B cell (primary cell): ENCODE measurements at regions not wholly inside any gene's neighbourhood (a gene's known extent, or its start where the extent isn't known, plus 50 kb on each side); places are given as distances from the start of the nearest gene placed in this dataset.

Source experiments
- ATAC-seq: fragments of 200-7000 bp; cut with Tn5 transposase; one replicate; pipeline ENCODE4 v1.10.0; 2021; ENCODE audit warnings: low read depth, mild to moderate bottlenecking, moderate number of reproducible peaks, moderate library complexity
- CTCF ChIA-PET: fragments of 350-600 bp; sonication (Branson Sonifier 250); formaldehyde crosslinking; loops from one replicate; lab custom pipeline; 2021; ENCODE audit warnings: antibody characterized with exemption, inconsistent platforms; lab: Charles Lee
- POLR2A ChIA-PET: fragments of 350-600 bp; sonication (Branson Sonifier 250); formaldehyde crosslinking; loops from one replicate; lab custom pipeline; 2021; ENCODE audit warnings: antibody characterized with exemption; lab: Charles Lee
- DNase-seq: peaks from one replicate; pipeline ENCODE4 v3.0.0; 2013
- H2AFZ ChIP-seq: 2 replicates; pipeline ENCODE4 v1.6.1; 2012; ENCODE audit warnings: mild to moderate bottlenecking, low read depth, low read length; ENCODE audit not compliant: insufficient read depth, poor library complexity, severe bottlenecking
- H3K27ac ChIP-seq, 2 donors: 1 replicate in 1 of 2; 2 replicates in 1 of 2; pipeline ENCODE4 v1.5.1; 2012 to 2013; ENCODE audit warnings: low read length in 2 of 2, mild to moderate bottlenecking in 2 of 2, moderate library complexity in 1 of 2
- H3K27me3 ChIP-seq, 4 experiments: fragments of 200-600 bp in 1 of 4; sonication (generic) in 1 of 4; replicated peaks in 1 of 4; 1 replicate in 2 of 4; 2 replicates in 2 of 4; pipeline versions ENCODE4 v1.6.1 to v1.7.0; 2013 to 2016; ENCODE audit warnings: low read length in 3 of 4, mild to moderate bottlenecking in 2 of 4, mixed read lengths in 1 of 4, moderate library complexity in 1 of 4; ENCODE audit not compliant: insufficient read depth in 4 of 4, control insufficient read depth in 3 of 4; ENCODE audit errors: control extremely low read depth in 1 of 4
- H3K36me3 ChIP-seq, 2 experiments: replicated peaks in 1 of 2; 1 replicate in 1 of 2; 2 replicates in 1 of 2; pipeline versions ENCODE4 v1.6.1 to v1.7.1; 2013; ENCODE audit warnings: low read length in 1 of 2; ENCODE audit not compliant: insufficient read depth in 2 of 2, control insufficient read depth in 1 of 2; ENCODE audit errors: control extremely low read depth in 1 of 2, extremely low read depth in 1 of 2
- H3K4me1 ChIP-seq, 2 donors: fragments of 200-600 bp in 1 of 2; sonication (generic) in 1 of 2; 1 replicate in 1 of 2; 2 replicates in 1 of 2; pipeline versions ENCODE4 v1.5.1 to v1.6.1; 2013 to 2017; ENCODE audit warnings: low read length in 2 of 2; ENCODE audit not compliant: control insufficient read depth in 2 of 2, insufficient read depth in 2 of 2
- H3K4me2 ChIP-seq: replicated peaks from 2 replicates; pipeline ENCODE3; 2012; ENCODE audit warnings: mild to moderate bottlenecking, low read depth, low read length; ENCODE audit not compliant: poor library complexity, severe bottlenecking
- H3K4me3 ChIP-seq, 5 experiments: fragments of 200-600 bp in 1 of 5; sonication (generic) in 1 of 5; 1 replicate in 3 of 5; 2 replicates in 2 of 5; pipeline versions ENCODE4 v1.5.1 to v1.7.0; 2011 to 2016; ENCODE audit warnings: low read length in 4 of 5, mild to moderate bottlenecking in 4 of 5, low read depth in 2 of 5, control low read depth in 1 of 5, moderate library complexity in 1 of 5; ENCODE audit not compliant: insufficient read depth in 1 of 5; ENCODE audit errors: control extremely low read depth in 1 of 5, extremely low read depth in 1 of 5
- H3K79me2 ChIP-seq: fragments of 200-600 bp; sonication (generic); one replicate; pipeline ENCODE4 v1.6.0; 2016; ENCODE audit warnings: low read length; ENCODE audit not compliant: control insufficient read depth, insufficient read depth
- H3K9ac ChIP-seq: fragments of 200-600 bp; sonication (generic); 2 replicates; pipeline ENCODE4 v1.6.1; 2017; ENCODE audit warnings: mild to moderate bottlenecking, low read length, moderate library complexity
- H3K9me3 ChIP-seq, 3 donors: one replicate each; pipeline versions ENCODE4 v1.6.1 to v1.7.1; 2013; ENCODE audit warnings: low read length in 2 of 3; ENCODE audit not compliant: control insufficient read depth in 2 of 3, insufficient read depth in 1 of 3; ENCODE audit errors: control extremely low read depth in 1 of 3
- H4K20me1 ChIP-seq: 2 replicates; pipeline ENCODE4 v1.6.0; 2012; ENCODE audit warnings: mild to moderate bottlenecking, low read length; ENCODE audit not compliant: insufficient read depth, control insufficient read depth, poor library complexity, severe bottlenecking
- H3K27ac Mint-ChIP-seq: one replicate; pipeline ENCODE4 v1.8.0; 2021; ENCODE audit warnings: mixed read lengths
- H3K27me3 Mint-ChIP-seq: one replicate; pipeline ENCODE4 v1.8.0; 2021; ENCODE audit warnings: mixed read lengths
- H3K4me1 Mint-ChIP-seq: one replicate; pipeline ENCODE4 v1.8.0; 2021; ENCODE audit warnings: mixed read lengths
- H3K4me3 Mint-ChIP-seq: one replicate; pipeline ENCODE4 v1.8.0; 2021; ENCODE audit warnings: mixed read lengths
- H3K9me3 Mint-ChIP-seq: one replicate; pipeline ENCODE4 v1.8.0; 2022; ENCODE audit warnings: mixed read lengths; ENCODE audit not compliant: insufficient read depth
- EZH2 ChIP-seq: IDR thresholded peaks from 2 replicates; pipeline ENCODE4 v1.6.1; 2012; ENCODE audit warnings: borderline replicate concordance, low read depth, mild to moderate bottlenecking, moderate library complexity, low read length; ENCODE audit not compliant: insufficient read depth, poor library complexity, severe bottlenecking
- WGBS: methylation state at CpG from one replicate; pipeline ENCODE4 v1.1.5; 2013; ENCODE audit warnings: missing lambda C conversion rate; ENCODE audit not compliant: insufficient coverage; 5-methylcytosine and 5-hydroxymethylcytosine counted together
- intact Hi-C: fragments of 100-400 bp; cut with micrococcal nuclease; formaldehyde crosslinking; loops from one replicate; pipeline ENCODE4 v1.10.0; 2022
- TF ChIP-seq, protein P1 (sequence below): fragments of 200-600 bp; IDR thresholded peaks from one replicate; pipeline ENCODE4 v1.8.0; 2022; ENCODE audit warnings: antibody characterized with exemption, mild to moderate bottlenecking

DNA sequence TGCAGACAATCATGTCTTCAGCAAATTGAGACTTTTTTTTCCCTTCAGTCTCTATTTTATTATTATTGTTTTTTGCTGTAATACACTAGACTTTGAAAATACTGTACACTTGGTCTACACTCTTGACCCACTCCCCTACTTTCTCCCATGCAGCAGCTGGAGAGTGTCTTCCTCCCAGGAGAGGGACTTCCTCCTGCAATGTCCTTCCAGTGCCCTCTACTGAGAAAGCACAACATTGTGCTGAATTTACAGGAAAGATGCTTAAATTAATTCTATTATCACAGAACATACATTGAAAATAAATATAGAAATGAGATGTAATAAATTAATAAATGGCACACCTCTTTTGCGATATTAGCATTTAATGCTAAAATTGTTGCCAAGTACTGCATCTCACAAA lies 411.3 kb downstream of the CCSER2 start:
- intact Hi-C loops = no loop called here
- TF ChIP-seq, protein P1, sequence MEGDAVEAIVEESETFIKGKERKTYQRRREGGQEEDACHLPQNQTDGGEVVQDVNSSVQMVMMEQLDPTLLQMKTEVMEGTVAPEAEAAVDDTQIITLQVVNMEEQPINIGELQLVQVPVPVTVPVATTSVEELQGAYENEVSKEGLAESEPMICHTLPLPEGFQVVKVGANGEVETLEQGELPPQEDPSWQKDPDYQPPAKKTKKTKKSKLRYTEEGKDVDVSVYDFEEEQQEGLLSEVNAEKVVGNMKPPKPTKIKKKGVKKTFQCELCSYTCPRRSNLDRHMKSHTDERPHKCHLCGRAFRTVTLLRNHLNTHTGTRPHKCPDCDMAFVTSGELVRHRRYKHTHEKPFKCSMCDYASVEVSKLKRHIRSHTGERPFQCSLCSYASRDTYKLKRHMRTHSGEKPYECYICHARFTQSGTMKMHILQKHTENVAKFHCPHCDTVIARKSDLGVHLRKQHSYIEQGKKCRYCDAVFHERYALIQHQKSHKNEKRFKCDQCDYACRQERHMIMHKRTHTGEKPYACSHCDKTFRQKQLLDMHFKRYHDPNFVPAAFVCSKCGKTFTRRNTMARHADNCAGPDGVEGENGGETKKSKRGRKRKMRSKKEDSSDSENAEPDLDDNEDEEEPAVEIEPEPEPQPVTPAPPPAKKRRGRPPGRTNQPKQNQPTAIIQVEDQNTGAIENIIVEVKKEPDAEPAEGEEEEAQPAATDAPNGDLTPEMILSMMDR = no peak
- no peak for TF ChIP-seq EZH2
- H3K4me1 Mint-ChIP-seq = no peaks in the 10 kb centered on the region
- no peak overlapping the region for H3K4me2 ChIP-seq
- no peaks in the 10 kb centered on the region for H3K36me3 ChIP-seq
- H3K27ac ChIP-seq = no peak overlapping the region
- H2AFZ ChIP-seq = no peak overlapping the region
- H4K20me1 ChIP-seq = no peaks in the 10 kb centered on the region
- POLR2A ChIA-PET = no interaction called here
- no peaks in the 10 kb centered on the region for H3K27me3 Mint-ChIP-seq
- WGBS = no CpG with 5 or more reads among the region's 1 CpG
- H3K9me3 ChIP-seq = no peaks in the 10 kb centered on the region
- ATAC-seq (no peak), DNase-seq (no peak)
- H3K9ac ChIP-seq = no peak overlapping the region
- H3K4me3 ChIP-seq = no peak overlapping the region
- no peak overlapping the region for H3K4me3 Mint-ChIP-seq
- H3K27me3 ChIP-seq = no peaks in the 10 kb centered on the region
- CTCF ChIA-PET = no interaction called here
- H3K9me3 Mint-ChIP-seq = no peaks in the 10 kb centered on the region
- H3K4me1 ChIP-seq = no peaks in the 10 kb centered on the region
- no peak overlapping the region for H3K27ac Mint-ChIP-seq
- H3K79me2 ChIP-seq = no peaks in the 10 kb centered on the region

DNA sequence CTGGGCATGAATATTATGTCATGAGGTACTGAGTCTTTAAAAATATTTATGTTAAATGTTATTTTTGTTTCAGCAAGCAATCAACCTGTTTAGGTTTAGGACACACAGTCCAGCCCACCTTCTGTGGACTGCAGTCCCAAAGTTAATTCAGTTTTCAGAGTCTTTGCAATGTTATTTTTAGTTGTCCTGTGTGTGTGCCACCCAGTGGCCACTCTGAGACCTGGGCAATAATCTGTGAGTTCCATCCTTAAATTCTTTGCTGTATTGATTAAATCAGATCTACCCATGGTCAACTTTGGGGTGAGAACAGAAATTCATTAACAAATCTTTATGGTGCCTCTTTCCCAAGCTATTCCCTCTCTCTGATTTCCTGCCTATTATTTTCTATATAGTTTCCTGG lies 415.1 kb downstream of the CCSER2 start:
- ATAC-seq = no peak
- H3K4me3 Mint-ChIP-seq = no peak overlapping the region

More for the DNA sequence above, 415.1 kb downstream of the CCSER2 start:
- H3K4me3 ChIP-seq = no peak overlapping the region
- no peak overlapping the region for H2AFZ ChIP-seq
- no peak for TF ChIP-seq EZH2
- TF ChIP-seq, protein P1 = no peak
- no peak for DNase-seq
- no peaks in the 10 kb centered on the region for H3K9me3 Mint-ChIP-seq
- no peak overlapping the region for H3K27ac ChIP-seq
- H3K4me1 Mint-ChIP-seq = no peaks in the 10 kb centered on the region
- no peaks in the 10 kb centered on the region for H3K27me3 ChIP-seq
- no peak overlapping the region for H3K4me2 ChIP-seq
- no peaks in the 10 kb centered on the region for H3K36me3 ChIP-seq
- POLR2A ChIA-PET = no interaction called here
- intact Hi-C loops = no loop called here
- no peaks in the 10 kb centered on the region for H3K4me1 ChIP-seq
- H3K79me2 ChIP-seq = no peaks in the 10 kb centered on the region
- H3K9me3 ChIP-seq = no peaks in the 10 kb centered on the region
- CTCF ChIA-PET = no interaction called here
- no peak overlapping the region for H3K9ac ChIP-seq
- H3K27me3 Mint-ChIP-seq = peaks cover 4% of the 10 kb centered on the region
- H3K27ac Mint-ChIP-seq = no peak overlapping the region
- no peaks in the 10 kb centered on the region for H4K20me1 ChIP-seq
